Stimulated activated naive CD4-positive, alpha-beta T cell treated with Interleukin-2 at 50 U/mL for 16 hours (primary cell): ENCODE measurements at regions not wholly inside any gene's neighbourhood (a gene's known extent, or its start where the extent isn't known, plus 50 kb on each side); places are given as distances from the start of the nearest gene placed in this dataset.

Source experiments
- DNase-seq: peaks from one replicate; lab custom pipeline; 2025; lab: John Stamatoyannopoulos, UW

DNA sequence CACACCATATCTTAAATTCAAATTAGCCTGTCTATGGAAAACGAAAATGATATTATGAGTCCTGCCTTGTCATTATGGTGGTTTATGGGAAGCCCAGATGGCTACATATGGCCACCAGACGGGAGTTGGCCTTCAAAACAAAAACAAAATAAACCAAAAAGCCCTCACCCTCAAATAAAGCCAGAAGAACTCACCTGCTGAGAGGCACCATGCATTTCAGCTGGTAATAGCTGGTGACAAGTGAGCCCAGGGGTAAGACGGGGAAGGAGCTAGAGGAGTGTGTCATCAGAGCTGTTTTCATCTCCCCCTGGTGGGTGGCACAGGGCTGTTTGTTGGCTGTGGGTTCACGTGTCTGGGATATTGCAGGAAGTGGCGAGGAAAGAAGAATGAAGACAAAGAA, 152.9 kb downstream of the EFNB2 start:
- DNase-seq, result no peak

- DNase-seq, result no peak
Measured at GRCh38 chr13:106381091-106381490, 154.4 kb downstream of the EFNB2 start.

GRCh38 chr13:106377931-106378662, 157.4 kb downstream of the EFNB2 start:
- DNase-seq, result no peak

GRCh38 chr13:106377341-106377740, 158.1 kb downstream of the EFNB2 start:
- no peak for DNase-seq

GRCh38 chr13:106376401-106377112, 158.9 kb downstream of the EFNB2 start:
- no peak for DNase-seq

- no peak for DNase-seq
Measured at GRCh38 chr13:106375085-106375484, 160.4 kb downstream of the EFNB2 start.

GRCh38 chr13:106374631-106375030, 160.8 kb downstream of the EFNB2 start:
- no peak for DNase-seq

GRCh38 chr13:106373989-106374572, 161.4 kb downstream of the EFNB2 start:
- no peak for DNase-seq

- no peak for DNase-seq
Measured at GRCh38 chr13:106373304-106373988, 162.0 kb downstream of the EFNB2 start.

GRCh38 chr13:106372199-106373155, 163.0 kb downstream of the EFNB2 start:
- no peak for DNase-seq

DNA sequence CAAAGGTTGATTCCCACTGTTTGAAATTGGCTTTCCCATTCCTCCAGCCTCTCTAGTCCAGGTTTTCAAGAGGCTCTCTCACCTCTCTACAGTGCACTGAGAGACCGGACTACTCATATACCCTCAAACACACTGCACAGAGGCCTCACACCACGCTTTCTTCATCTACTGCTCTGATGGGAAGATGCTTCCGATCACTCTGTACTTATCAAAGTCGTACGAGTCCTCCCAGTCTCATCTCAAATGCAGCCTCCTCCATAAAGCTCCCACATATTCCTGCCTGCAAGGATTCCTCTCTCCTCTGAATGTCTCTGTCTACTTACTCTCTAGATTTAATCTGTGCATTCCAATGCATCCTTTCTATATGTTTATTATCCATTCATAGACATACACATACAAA, 164.4 kb downstream of the EFNB2 start:
- no peak for DNase-seq

- DNase-seq, result no peak
Measured at GRCh38 chr13:106369858-106370257, 165.6 kb downstream of the EFNB2 start.

- DNase-seq, result no peak
Measured at GRCh38 chr13:106369091-106369490, 166.4 kb downstream of the EFNB2 start.

DNA sequence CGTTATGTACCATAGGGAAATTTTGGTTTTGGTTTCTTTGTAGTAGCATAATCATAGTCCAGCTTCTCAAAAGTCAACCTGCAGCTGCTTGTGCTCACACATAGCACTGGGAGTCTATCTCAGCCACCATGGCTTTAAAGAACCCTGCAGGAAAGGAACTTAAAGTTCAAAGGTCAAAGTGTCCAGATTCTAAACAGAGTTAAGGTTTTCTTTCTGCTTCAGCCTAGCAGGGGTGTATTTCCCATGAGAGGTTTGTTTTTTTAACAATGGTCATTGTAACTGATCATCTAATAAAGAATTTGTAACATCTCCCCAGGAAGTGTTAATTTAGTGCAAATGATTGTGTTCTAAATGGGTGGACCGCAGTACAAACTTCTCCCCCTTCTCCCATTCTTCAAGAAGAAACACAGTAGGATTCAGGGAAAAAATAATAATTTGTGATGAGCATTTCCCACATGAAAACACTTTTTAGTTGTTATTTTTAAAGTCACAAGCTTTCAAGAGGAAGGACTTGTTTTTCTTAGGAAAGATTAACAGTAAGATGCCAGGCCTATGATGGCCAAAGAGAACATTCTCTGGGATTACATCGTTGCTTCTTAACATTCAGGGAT, 168.0 kb downstream of the EFNB2 start:
- no peak for DNase-seq

GRCh38 chr13:106362707-106363106, 172.8 kb downstream of the EFNB2 start:
- DNase-seq, result no peak

DNA sequence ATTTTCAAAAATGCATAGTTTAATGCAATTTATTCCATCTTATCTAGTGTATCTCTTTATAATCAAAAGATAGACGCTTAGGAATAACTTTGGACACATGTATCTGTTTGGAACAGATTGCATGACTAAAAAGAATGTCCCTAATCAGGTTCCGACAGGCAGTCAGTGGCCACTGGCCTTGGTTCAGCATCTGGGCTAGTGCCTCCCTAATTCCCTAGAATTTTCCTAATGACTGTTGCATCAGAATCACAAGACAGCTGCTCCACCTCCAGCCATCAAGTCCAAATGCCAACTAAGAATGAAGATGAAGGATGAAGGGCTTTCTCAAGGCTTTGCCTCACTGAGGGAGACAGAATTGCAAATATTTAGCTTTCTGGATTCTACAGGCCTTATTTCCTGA, 173.8 kb downstream of the EFNB2 start:
- DNase-seq, result no peak

DNA sequence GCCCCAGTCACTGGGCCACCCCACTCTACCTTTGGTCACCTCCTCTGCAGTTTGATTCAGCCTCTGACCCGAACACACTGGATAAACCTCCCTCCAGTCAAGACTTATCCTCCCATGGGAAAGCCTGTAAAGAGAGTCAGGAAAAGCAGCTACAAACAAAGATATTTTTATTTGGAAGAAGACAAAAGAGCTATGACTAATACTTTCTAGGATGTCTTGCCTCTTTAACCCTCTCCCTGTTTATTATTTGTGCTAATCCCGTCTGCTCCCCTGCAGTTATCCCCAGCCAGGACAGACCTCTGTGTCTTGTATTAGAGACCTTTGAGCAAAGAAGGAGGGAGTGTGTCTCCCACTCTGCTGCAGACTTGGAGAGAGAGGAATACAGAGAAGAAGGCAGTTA, 178.3 kb downstream of the EFNB2 start:
- no peak for DNase-seq

- DNase-seq, result no peak
Measured at GRCh38 chr13:106355866-106356265, 179.6 kb downstream of the EFNB2 start.

- DNase-seq, result no peak
Measured at GRCh38 chr13:106354961-106355360, 180.5 kb downstream of the EFNB2 start.

DNA sequence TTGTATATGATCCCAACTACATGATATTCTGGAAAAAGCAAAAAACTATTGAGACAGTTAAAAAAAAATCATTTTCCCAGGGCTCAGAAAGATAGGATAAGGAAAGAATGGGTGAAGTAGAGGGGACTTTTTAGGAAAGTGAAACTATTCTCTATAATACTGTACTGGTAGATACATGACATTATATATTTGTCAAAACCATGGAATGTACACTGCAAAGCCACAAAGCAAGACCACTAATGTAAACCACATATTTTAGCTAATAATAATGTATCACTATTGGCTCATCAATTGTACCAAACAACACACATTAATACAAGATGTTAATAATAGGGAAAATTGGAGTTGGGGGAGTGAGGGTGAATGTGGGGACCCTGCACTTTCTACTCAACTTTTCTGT, 182.6 kb downstream of the EFNB2 start:
- DNase-seq, result no peak

DNA sequence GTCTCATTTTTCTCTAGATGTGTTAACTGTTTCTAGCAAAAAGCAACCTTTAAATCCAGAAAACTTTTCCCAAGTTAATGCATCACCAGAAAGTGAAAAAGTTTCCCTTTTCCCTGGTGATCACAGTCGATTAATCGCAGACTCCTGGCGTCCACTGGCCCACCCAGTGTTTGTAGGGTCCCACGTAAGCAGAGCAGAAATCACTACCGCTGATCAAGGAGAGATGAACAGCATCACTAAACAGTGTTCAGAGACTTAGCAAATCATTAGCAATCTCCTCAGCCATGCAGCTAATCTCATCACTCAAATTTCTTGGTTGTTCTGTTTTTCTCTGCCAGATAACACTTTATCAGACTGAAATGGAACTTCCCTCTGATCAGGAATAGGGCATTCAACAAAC, 184.2 kb downstream of the EFNB2 start:
- DNase-seq, result no peak
